ENCODE measurements at regions not wholly inside any gene's neighbourhood (a gene's known extent, or its start where the extent isn't known, plus 50 kb on each side); places are given as distances from the start of the nearest gene placed in this dataset.
"Not testable (repeated sequence)": the region's sequence is repeated elsewhere in the genome, so short reads cannot be mapped to it uniquely, and the experiment has no call there.

GRCh38 chr5:87735923-87736322 is 323.2 kb upstream of the CCNH start:
- DNase-seq, result no peak

GRCh38 chr5:87733897-87734296 is 321.2 kb upstream of the CCNH start:
- no peak for DNase-seq

DNA sequence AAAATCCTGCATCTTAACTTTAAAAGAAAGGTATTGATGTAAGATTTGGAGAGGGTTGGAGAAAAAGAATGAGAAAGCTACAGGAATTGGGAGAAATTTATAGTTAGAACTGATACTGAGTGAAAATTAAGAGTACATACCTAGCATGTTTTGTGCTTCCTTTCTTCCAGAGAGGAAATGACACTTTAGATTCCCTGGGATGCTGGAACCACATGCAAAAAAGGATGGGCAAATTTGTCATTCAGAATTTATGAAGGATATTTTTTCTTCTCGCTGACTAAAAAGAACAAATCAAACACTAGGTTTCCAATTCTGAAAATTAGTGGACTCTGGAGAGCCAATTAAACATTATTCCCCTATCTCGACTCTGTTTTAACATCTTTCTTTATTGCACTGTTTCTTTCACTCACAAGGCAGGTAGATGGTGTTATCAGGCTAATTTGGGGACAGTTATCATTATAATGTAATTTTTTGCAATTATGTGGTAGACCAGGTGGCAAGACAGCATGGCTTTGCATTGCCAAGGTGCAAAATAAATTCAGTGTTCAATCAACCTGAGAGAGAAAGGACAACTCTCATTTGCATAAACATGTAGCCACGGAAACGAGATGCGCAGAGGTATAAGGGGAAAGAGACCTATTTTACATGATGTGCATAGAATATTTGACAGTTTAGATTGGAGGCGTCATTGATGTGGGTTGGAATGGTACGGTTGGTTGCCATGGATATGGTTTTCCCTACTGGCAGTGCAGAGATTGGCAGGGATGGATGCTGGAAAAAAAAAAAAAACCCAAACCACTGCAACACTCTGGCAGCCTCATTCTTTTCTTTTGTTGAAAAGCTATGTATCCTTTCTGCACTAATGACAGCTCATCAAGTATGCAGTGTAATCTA is 320.4 kb upstream of the CCNH start:
- no peak for DNase-seq

- no peak for DNase-seq
Observed at GRCh38 chr5:87729781-87730180, 317.1 kb upstream of the CCNH start.

DNA sequence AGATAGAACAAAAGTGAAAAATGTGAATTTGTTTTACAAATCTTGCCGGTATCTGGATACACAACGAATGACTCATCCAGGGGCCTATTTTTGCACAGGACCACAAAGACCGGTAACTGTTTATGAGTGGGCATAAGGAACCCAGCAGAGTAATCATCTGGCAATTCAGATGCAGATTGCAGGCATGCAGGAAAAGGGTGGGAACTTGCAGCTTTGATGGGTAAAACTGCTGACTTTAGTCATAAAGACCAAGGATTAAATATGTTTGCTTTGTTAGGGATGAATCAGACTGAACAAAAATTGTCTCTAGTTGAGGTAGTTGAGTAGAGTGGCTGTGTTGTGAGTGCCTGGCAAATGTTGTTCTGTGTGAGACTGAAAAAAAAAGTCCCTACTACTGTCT is 309.6 kb upstream of the CCNH start:
- no peak for DNase-seq

- not testable (repeated sequence) for DNase-seq
Observed at GRCh38 chr5:87718224-87718925, 305.6 kb upstream of the CCNH start.

GRCh38 chr5:87717761-87718160 is 305.0 kb upstream of the CCNH start:
- DNase-seq, result no peak

- no peak for DNase-seq
Observed at GRCh38 chr5:87705876-87706275, 293.1 kb upstream of the CCNH start.

- DNase-seq, result no peak
Observed at GRCh38 chr5:87686975-87687374, 274.2 kb upstream of the CCNH start.

- no peak for DNase-seq
Observed at GRCh38 chr5:87686018-87686417, 273.3 kb upstream of the CCNH start.

- no peak for DNase-seq
Observed at GRCh38 chr5:87674235-87674634, 261.5 kb upstream of the CCNH start.

DNA sequence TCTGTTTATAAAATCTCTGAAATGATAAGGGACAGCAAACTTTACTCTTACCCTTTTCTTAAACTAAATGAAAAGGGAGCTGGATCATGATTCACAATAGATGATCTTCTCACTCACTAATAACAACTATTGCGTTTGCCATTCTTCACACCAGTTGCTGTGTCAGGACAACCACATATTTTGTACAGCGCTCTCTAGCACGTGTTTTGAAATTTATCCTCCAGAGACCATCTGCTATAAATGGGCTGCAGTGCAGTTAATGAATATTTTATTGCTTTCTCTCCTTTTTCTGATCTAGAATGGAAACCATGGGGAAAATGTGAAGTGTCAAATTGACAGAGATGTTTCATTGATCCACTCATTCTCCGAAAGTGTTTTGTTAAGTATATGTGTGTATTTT is 258.4 kb upstream of the CCNH start:
- DNase-seq, result no peak

- no peak for DNase-seq
Observed at GRCh38 chr5:87665166-87665565, 252.4 kb upstream of the CCNH start.

DNA sequence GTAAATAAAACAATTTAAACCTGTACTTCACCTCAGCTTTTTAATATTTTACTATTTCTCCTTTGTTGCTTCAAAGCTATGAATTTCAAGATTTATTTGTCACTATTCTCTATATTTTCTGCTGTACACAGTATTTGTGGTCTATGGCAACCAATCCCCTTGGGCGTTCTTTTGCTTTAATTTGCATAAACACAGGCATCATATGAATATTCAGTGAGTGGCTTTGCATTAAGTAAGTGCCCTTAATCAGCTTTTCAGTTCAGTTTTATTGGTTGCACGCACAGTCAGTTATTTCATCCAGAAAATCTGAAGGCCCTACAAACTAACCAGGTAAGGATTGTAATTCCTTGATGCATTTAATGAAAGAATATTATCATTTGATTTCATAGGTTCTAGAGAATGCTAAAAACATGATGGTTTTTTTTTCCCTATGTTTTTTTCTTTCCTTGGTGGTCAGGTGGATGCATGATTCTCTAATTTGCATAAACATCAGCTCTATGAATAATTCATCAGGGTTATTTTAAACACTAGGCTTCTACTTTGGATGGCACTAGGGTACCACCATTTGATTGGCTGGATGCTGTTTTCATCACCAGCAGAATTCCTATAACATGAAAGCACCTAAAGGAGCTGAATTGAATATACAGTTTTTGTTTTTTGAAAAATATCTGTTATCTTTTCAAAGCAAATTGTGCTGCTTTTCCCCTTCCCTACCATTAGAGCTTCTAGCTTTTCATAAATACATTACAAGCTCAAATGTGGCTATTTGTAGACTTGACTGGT is 249.2 kb upstream of the CCNH start:
- no peak for DNase-seq

- DNase-seq, result no peak
Observed at GRCh38 chr5:87653242-87653641, 240.5 kb upstream of the CCNH start.

GRCh38 chr5:87650284-87650683 is 237.6 kb upstream of the CCNH start:
- no peak for DNase-seq

DNA sequence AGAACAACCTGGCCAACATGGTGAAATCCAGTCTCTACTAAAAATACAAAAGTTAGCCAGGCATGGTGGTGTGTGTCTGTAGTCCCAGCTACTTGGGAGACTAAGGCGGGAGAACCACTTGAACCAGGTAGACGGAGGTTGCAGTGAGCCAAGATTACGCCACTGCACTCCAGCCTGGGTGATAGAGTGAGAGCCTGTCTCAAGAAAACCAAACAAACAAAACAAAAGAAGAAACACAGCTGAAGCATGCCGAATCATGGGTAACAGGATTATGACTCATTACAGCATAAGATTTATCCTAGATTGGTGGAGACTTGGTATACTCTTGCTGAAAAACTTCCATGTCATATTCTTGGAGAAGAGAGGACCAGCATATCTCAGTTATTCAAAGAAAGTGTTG is 236.7 kb upstream of the CCNH start:
- DNase-seq, result no peak

- DNase-seq, result no peak
Observed at GRCh38 chr5:87645224-87645623, 232.5 kb upstream of the CCNH start.

GRCh38 chr5:87640902-87641301 is 228.2 kb upstream of the CCNH start:
- no peak for DNase-seq

GRCh38 chr5:87627363-87627762 is 214.6 kb upstream of the CCNH start:
- no peak for DNase-seq

DNA sequence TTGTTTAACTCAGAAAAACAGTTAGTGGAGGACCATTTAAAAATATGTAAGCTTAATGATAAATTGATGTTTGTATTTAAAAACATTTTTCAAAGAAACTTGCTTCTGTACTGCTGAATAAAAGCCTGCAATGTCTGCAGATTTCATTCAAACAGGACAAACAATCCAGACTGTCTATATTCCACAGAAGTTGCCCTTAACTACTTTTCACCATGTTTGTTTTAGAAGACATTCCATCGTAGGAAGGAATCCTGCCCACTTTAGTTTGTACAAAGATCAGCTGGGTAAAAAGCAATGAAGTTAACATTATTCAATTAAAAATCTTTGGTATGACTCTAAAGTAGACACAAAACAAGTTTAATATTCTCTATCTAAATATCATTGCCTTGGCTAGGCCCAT is 195.7 kb upstream of the CCNH start:
- DNase-seq, result no peak

DNA sequence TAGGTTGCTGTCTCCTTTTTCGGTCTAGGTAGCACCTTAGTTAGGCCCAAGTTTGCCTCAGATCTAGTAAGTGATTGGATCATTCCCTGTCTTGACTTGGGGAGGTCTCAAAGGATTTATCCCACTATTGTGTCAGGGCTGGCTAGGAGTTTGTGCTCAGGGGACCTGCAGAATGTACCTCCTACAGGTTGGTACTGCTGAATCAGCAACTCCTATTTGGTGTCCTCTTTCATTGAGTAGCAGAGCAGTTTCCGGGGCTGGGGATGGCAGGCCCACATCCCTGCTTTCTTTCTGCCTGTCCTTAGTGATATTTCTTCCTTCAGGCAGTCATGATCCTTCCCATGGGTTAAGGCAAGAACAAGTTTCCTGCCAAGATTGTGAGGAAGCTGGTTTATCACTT is 192.9 kb upstream of the CCNH start:
- DNase-seq, result no peak

DNA sequence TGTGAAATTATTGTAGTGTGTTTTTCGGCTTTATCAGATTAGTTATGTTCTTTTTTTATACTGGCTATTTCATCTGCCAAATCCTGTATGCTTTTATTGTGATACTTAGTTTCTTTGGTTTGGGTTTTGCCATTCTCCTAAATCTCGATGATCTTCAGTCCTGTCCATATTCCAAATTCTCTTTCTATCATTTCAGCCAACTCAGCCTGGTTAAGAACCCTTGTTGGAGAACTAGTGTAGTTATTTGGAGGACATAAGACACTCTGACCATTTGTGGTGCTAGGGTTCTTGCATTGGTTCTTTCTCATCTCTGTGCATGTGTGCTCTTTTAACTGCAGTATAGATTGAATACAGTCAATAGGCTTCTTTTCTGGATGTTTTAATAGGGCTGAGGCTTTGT is 187.0 kb upstream of the CCNH start:
- no peak for DNase-seq

DNA sequence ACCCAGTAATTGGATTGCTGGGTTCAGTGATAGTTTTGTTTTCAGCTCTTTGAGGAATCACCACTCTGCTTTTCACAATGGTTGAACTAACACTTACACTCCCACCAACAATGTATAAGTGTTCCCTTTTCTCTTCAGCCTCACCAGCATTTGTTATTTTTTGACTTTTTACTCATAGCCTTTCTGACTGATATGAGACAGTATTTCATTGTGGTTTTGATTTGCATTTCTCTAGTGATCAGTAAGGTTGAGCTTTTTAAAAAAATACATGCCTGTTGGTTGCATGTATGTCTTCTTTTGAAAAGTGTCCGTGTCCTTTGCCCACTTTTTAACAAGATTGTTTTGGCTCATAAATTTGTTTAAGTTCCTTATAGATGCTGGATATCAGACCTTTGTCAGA is 185.7 kb upstream of the CCNH start:
- DNase-seq, result no peak
